PC-9 (cell line): ENCODE measurements at regions not wholly inside any gene's neighbourhood (a gene's known extent, or its start where the extent isn't known, plus 50 kb on each side); places are given as distances from the start of the nearest gene placed in this dataset.

Source experiments
- BruUV-seq: library from RNA; stranded (reverse); fragments of 400-500 nt; replicated peaks from 2 replicates; lab custom pipeline; 2021; lab: Mats Ljungman, UMichigan
- CTCF ChIA-PET: fragments of 300-600 bp; sonication (Branson Sonifier 250); formaldehyde crosslinking; loops from one replicate; lab custom pipeline; 2022; ENCODE audit warnings: antibody characterized with exemption; lab: Charles Lee
- POLR2A ChIA-PET: fragments of 300-600 bp; sonication (Branson Sonifier 250); formaldehyde crosslinking; loops from one replicate; lab custom pipeline; 2022; ENCODE audit warnings: antibody characterized with exemption; ENCODE audit not compliant: unreplicated experiment; lab: Charles Lee
- DNase-seq, 2 experiments: peaks; one replicate each; pipeline versions ENCODE4 v3.0.0 to v3.0.0-alpha.2; 2015 to 2022; ENCODE audit warnings: mixed read lengths in 1 of 2
- H2AFZ ChIP-seq: fragments of 200-600 bp; sonication (generic); 2 replicates; pipeline ENCODE4 v1.8.1; 2017; ENCODE audit warnings: antibody characterized with exemption
- H3F3A ChIP-seq: fragments of 200-600 bp; sonication (generic); 2 replicates; pipeline ENCODE4 v1.8.1; 2017; ENCODE audit warnings: antibody characterized with exemption, mild to moderate bottlenecking, low read depth; ENCODE audit not compliant: insufficient read depth
- H3K27ac ChIP-seq: fragments of 200-600 bp; sonication (generic); 2 replicates; pipeline ENCODE4 v1.6.1; 2016; ENCODE audit warnings: mixed run types
- H3K27me3 ChIP-seq: fragments of 200-600 bp; sonication (generic); 2 replicates; pipeline ENCODE4 v1.6.1; 2016; ENCODE audit warnings: low read depth, mixed run types; ENCODE audit not compliant: insufficient read depth
- H3K36me3 ChIP-seq: fragments of 200-600 bp; sonication (generic); 2 replicates; pipeline ENCODE4 v1.6.1; 2016; ENCODE audit warnings: low read depth, mixed run types
- H3K4me1 ChIP-seq: fragments of 200-600 bp; sonication (generic); replicated peaks from 2 replicates; pipeline ENCODE4 v1.6.1; 2016; ENCODE audit warnings: mixed run types; ENCODE audit not compliant: insufficient read depth
- H3K4me2 ChIP-seq: fragments of 200-600 bp; sonication (generic); 2 replicates; pipeline ENCODE4 v1.6.1; 2017; ENCODE audit warnings: mixed run types
- H3K4me3 ChIP-seq: fragments of 200-600 bp; sonication (generic); 2 replicates; pipeline ENCODE4 v1.6.1; 2016; ENCODE audit warnings: mixed run types
- H3K79me2 ChIP-seq: fragments of 200-600 bp; sonication (generic); 2 replicates; pipeline ENCODE4 v1.6.1; 2017; ENCODE audit warnings: low read depth, mixed run types
- H3K9me2 ChIP-seq: fragments of 200-600 bp; sonication (generic); 2 replicates; pipeline ENCODE4 v1.8.1; 2017; ENCODE audit warnings: mild to moderate bottlenecking; ENCODE audit not compliant: insufficient read depth
- H3K9me3 ChIP-seq: fragments of 200-600 bp; sonication (generic); 2 replicates; pipeline ENCODE4 v1.8.1; 2016; ENCODE audit warnings: low read depth; ENCODE audit not compliant: insufficient read depth
- H4K20me1 ChIP-seq: fragments of 200-600 bp; sonication (generic); 2 replicates; pipeline ENCODE4 v1.8.1; 2017; ENCODE audit not compliant: insufficient read depth
- CTCF ChIP-seq: fragments of 200-600 bp; sonication (generic); conservative IDR thresholded peaks from 2 replicates; pipeline ENCODE4 v1.6.1; 2017; ENCODE audit warnings: mixed run types, antibody characterized with exemption, mild to moderate bottlenecking, moderate library complexity
- EZH2 ChIP-seq: fragments of 200-600 bp; sonication (generic); IDR thresholded peaks from 2 replicates; pipeline ENCODE4 v1.8.0; 2017; ENCODE audit warnings: antibody characterized with exemption, low read depth
- intact Hi-C: fragments of 100-400 bp; cut with micrococcal nuclease; formaldehyde crosslinking; loops from one replicate; pipeline ENCODE4 v1.10.0; 2022; ENCODE audit not compliant: unreplicated experiment

- Histone ChIP-seq H3K36me3 (no peaks in the 10 kb centered on the region), H3F3A (no peaks in the 10 kb centered on the region), H3K27ac (no peak overlapping the region), H3K4me1 (no peaks in the 10 kb centered on the region), H3K4me3 (no peak overlapping the region), H4K20me1 (no peaks in the 10 kb centered on the region), H3K27me3 (no peaks in the 10 kb centered on the region), H3K79me2 (no peaks in the 10 kb centered on the region), H2AFZ (no peak overlapping the region), H3K9me2 (no peaks in the 10 kb centered on the region; the same call in 1 of the 2 replicates), H3K4me2 (no peak overlapping the region), H3K9me3 (no peaks in the 10 kb centered on the region)
- no peak for TF ChIP-seq CTCF
- TF ChIP-seq EZH2 = no peak
- CTCF ChIA-PET = no interaction called here
- DNase-seq = no peak
- intact Hi-C loops = no loop called here
- POLR2A ChIA-PET = no interaction called here
- no TSS peak for BruUV-seq
Observed at GRCh38 chr18:1261054-1261453, 356.4 kb downstream of the ADCYAP1 start.

GRCh38 chr18:1267021-1267420 lies 362.4 kb downstream of the ADCYAP1 start:
- Histone ChIP-seq H3K4me2 (no peak overlapping the region), H3K36me3 (no peaks in the 10 kb centered on the region; the same call in none of the 2 replicates), H3K79me2 (no peaks in the 10 kb centered on the region), H4K20me1 (no peaks in the 10 kb centered on the region), H2AFZ (no peak overlapping the region), H3K4me3 (no peak overlapping the region), H3F3A (no peaks in the 10 kb centered on the region), H3K9me3 (no peaks in the 10 kb centered on the region), H3K4me1 (peaks cover 18% of the 10 kb centered on the region), H3K27ac (no peak overlapping the region), H3K27me3 (no peaks in the 10 kb centered on the region), H3K9me2 (no peaks in the 10 kb centered on the region; the same call in 1 of the 2 replicates)
- TF ChIP-seq EZH2 = no peak
- BruUV-seq = no TSS peak
- POLR2A ChIA-PET = no interaction called here
- DNase-seq = no peak
- CTCF ChIA-PET = no interaction called here
- intact Hi-C loops = no loop called here

GRCh38 chr18:1270081-1270480 lies 365.4 kb downstream of the ADCYAP1 start:
- ChIA-PET CTCF (no interaction called here), POLR2A (interaction anchor here (0.8 kb wide), 1 partner anchor 50 kb away, joined by 4 read pairs; no protein-coding TSS in a partner anchor)
- no TSS peak for BruUV-seq
- H3K27ac ChIP-seq = peak overlapping the region; percentile 59
- H3K79me2 ChIP-seq = no peaks in the 10 kb centered on the region
- H3K9me2 ChIP-seq = no peaks in the 10 kb centered on the region; the same call in 1 of the 2 replicates
- peak in 1 of 2 experiments; percentile 81 for DNase-seq
- peaks cover 3% of the 10 kb centered on the region for H3K36me3 ChIP-seq
- no peak overlapping the region for H2AFZ ChIP-seq
- no peaks in the 10 kb centered on the region for H4K20me1 ChIP-seq
- no peak for TF ChIP-seq EZH2
- TF ChIP-seq CTCF = no peak
- H3K9me3 ChIP-seq = no peaks in the 10 kb centered on the region
- H3K4me1 ChIP-seq = peaks cover 18% of the 10 kb centered on the region
- no peaks in the 10 kb centered on the region for H3K27me3 ChIP-seq
- no peaks in the 10 kb centered on the region for H3F3A ChIP-seq
- H3K4me3 ChIP-seq = no peak overlapping the region
- H3K4me2 ChIP-seq = peak overlapping the region; percentile 41
- intact Hi-C loops = no loop called here

- Histone ChIP-seq H3K79me2 (no peaks in the 10 kb centered on the region), H3F3A (no peaks in the 10 kb centered on the region), H3K4me3 (no peak overlapping the region), H4K20me1 (no peaks in the 10 kb centered on the region), H3K9me2 (no peaks in the 10 kb centered on the region), H3K27ac (no peak overlapping the region), H3K4me2 (no peak overlapping the region), H3K4me1 (peaks cover 18% of the 10 kb centered on the region), H2AFZ (no peak overlapping the region), H3K36me3 (peaks cover 3% of the 10 kb centered on the region), H3K27me3 (no peaks in the 10 kb centered on the region), H3K9me3 (no peaks in the 10 kb centered on the region)
- intact Hi-C loops = no loop called here
- no peak for DNase-seq
- no TSS peak for BruUV-seq
- TF ChIP-seq EZH2 (no peak), CTCF (no peak)
- ChIA-PET POLR2A (no interaction called here), CTCF (no interaction called here)
Observed at GRCh38 chr18:1273469-1273868, 368.8 kb downstream of the ADCYAP1 start.
